Tongue (tissue), 1 donor: ENCODE measurements at regions not wholly inside any gene's neighbourhood (a gene's known extent, or its start where the extent isn't known, plus 50 kb on each side); places are given as distances from the start of the nearest gene placed in this dataset.
A peak's percentile ranks its signal among the peaks of the same experiment; 100 is the strongest.

Source experiments
- DNase-seq: peaks from one replicate; pipeline ENCODE4 v3.0.0-alpha.2; 2015

DNA sequence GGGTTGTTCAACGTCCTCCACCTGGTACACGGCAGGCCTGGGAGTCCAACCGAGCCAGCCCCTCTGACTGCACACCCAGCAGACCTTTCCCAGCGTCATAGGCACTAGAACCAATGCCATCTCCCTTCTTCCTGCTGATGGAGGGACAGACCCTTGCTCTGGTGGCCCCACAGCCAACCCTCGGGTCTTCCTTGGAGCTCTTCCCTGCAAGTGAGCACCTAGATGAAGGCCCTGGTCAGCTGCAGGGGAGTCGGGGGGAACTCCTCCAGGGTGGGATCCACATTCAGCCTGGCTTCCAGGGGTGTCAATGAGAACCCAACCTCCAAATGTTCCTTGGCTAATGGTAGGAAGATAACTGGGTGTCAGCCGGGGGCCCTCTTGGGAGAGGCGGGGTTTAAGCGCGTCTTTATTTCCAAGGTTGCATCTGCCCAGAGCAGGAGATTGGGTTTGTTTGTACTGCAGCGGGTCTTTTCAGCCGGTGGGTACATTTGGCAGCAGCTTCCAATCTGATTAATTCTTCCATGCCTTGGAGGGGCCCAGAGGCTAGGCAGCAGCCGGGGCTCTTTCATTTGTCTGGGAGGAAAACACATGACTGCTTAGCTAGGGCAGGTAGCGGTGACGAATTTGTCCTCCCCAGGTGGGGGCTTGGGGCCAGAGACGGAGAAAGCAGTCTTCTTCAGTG is 56.0 kb upstream of the SHISAL1 start:
- DNase-seq = no peak

- no peak for DNase-seq
These were observed 53.9 kb upstream of the SHISAL1 start for GRCh38 chr22:44366372-44367300.

- no peak for DNase-seq
These were observed 53.1 kb upstream of the SHISAL1 start for GRCh38 chr22:44365832-44366231.

DNA sequence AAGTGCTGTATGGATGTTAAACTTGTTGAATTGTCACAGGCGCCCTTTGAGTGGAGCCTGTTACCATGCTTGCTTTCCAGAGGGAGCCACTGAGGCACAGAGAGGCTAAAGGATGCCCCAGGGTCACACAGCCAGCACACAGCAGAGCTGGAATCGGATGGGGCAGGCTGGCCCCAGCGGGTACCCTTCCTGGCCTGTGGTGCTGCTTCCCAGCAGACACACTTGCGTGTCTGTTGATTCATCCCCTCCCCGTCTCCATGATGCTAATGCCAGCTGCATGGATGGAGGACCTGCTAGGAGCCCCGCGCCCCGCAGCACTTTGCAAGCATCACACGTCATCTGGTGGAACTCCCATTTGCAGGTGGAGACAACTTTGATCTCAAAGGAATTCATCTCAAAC is 52.4 kb upstream of the SHISAL1 start:
- DNase-seq = no peak

GRCh38 chr22:44364751-44365130 is 52.0 kb upstream of the SHISAL1 start:
- DNase-seq = no peak

DNA sequence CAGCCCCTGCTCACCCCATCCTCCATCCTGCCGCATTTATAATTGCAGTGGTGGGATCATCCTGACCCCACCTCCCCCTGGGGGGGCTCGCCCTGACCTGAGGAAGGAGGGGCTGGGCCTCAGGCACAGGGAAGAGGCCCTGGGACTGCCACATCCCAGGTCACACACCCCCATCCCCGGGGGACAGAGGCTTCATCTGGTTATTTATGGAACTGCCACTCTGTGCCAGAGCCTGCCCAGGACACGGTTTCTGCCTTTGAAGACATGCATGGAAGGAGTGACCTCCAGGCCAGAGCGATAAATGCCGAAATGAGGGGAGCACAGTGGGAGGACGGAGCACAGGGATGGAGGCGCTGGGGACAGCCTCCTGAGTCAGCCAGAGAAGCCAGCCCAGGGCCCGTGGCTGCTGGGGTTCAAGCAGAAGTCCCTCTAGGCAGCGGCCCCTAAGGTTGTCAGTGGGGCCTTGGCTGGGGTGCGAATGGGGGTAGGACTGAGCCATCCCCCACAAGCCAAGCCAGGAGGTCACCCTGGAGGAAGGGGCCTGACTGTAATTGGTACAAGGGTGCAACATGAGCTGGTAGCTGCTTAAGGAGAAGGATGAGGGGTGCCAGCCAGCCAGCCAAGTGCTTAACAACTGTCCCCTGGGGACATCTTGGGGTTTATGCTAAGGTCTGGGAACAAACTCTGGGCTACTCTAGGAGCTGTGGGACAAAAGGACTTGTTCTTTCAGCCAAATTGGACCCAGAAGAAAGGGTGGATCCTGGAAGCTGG is 51.4 kb upstream of the SHISAL1 start:
- DNase-seq = no peak

GRCh38 chr22:44363013-44363979 is 50.5 kb upstream of the SHISAL1 start:
- peak; percentile 84 for DNase-seq

DNA sequence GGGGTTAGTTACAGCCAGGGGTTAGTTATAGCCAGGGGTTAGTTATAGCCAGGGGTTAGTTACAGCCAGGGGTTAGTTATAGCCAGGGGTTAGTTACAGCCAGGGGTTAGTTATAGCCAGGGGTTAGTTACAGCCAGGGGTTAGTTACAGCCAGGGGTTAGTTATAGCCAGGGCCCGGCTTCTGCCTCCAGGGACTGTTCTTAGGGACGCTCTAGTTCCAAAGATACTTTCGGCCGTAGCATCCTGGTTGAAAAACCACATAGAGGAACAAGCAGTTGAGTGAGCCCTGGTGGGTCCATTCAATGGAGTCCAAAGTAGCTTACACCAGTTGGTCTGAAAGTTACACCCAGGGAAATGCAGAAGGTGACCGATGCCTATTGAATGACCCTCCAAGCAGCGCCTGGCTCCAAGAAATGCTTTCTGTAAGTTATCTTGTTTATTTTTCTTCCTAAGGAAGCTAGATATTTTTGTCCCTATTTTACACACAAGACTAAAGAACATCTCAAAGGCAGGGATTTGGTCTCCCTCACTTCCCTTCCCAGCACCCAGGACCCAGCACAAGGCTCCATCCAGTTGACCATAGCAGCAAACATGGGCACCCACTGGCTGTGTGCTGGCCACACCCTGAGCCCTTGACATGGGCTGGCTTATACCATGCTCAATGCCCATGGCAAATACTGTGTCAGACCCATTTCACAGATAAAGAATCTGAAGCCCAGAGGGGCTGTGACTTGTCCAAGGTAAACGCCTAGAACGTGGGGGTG is 49.7 kb upstream of the SHISAL1 start:
- no peak for DNase-seq
